HEK293 (cell line): ENCODE measurements at regions not wholly inside any gene's neighbourhood (a gene's known extent, or its start where the extent isn't known, plus 50 kb on each side); places are given as distances from the start of the nearest gene placed in this dataset.

Experiments used
- CTCF ChIA-PET: fragments of 350-600 bp; formaldehyde crosslinking; extraction: SDS; loops from one replicate; lab custom pipeline; 2021; ENCODE audit warnings: antibody characterized with exemption; lab: Yijun Ruan, JAX
- POLR2A ChIA-PET: fragments of 300-600 bp; formaldehyde crosslinking; extraction: SDS; loops from one replicate; lab custom pipeline; 2020; ENCODE audit warnings: antibody characterized with exemption, inconsistent platforms; lab: Yijun Ruan, JAX
- H3K27ac ChIP-seq: fragments of 200-500 bp; sonication (Bioruptor generic); 2 replicates; pipeline ENCODE4 v1.5.1; 2014; ENCODE audit warnings: low read depth, low read length, control low read depth, inconsistent platforms; ENCODE audit errors: extremely low read depth
- H3K36me3 ChIP-seq, 2 experiments: fragments of 200-500 bp in 1 of 2; sonication (Bioruptor generic) in 1 of 2; 1 replicate in 1 of 2; 2 replicates in 1 of 2; pipeline ENCODE4 v1.5.1; 2014 to 2017; ENCODE audit warnings: inconsistent platforms in 2 of 2, low read length in 2 of 2; ENCODE audit not compliant: control insufficient read depth in 2 of 2, insufficient read depth in 1 of 2
- H3K4me1 ChIP-seq: fragments of 200-500 bp; sonication (Bioruptor generic); 2 replicates; pipeline ENCODE4 v1.5.1; 2014; ENCODE audit warnings: mild to moderate bottlenecking, low read length, inconsistent platforms; ENCODE audit not compliant: control insufficient read depth, insufficient read depth
- H3K4me3 ChIP-seq: 2 replicates; pipeline ENCODE4 v1.5.1; 2011; ENCODE audit warnings: low read depth, mild to moderate bottlenecking, control low read depth, low read length, moderate library complexity
- H3K9me3 ChIP-seq: fragments of 200-500 bp; sonication (Bioruptor generic); 2 replicates; pipeline ENCODE4 v1.5.1; 2014; ENCODE audit warnings: low read depth, low read length, inconsistent platforms; ENCODE audit not compliant: control insufficient read depth, insufficient read depth
- GLIS2 ChIP-seq: fragments of 450-650 bp; formaldehyde crosslinking; IDR thresholded peaks from 2 replicates; pipeline ENCODE4 v1.5.1; 2016; ENCODE audit warnings: missing biosample characterization, missing genetic modification characterization
- HOXD13 ChIP-seq: sonication (generic); formaldehyde crosslinking; IDR thresholded peaks from 2 replicates; pipeline ENCODE4 v1.8.0; 2022; ENCODE audit warnings: missing genetic modification reagents, borderline replicate concordance
- REPIN1 ChIP-seq: fragments of 450-650 bp; formaldehyde crosslinking; IDR thresholded peaks from 2 replicates; pipeline ENCODE4 v1.5.1; 2017; ENCODE audit warnings: missing biosample characterization, missing genetic modification characterization, low read depth
- SCRT2 ChIP-seq: fragments of 450-650 bp; formaldehyde crosslinking; IDR thresholded peaks from 2 replicates; pipeline ENCODE4 v1.5.1; 2016; ENCODE audit warnings: missing biosample characterization, missing genetic modification characterization
- ZBTB7A ChIP-seq: fragments of 450-650 bp; formaldehyde crosslinking; IDR thresholded peaks from 2 replicates; pipeline ENCODE4 v1.5.1; 2016; ENCODE audit warnings: low read depth, missing biosample characterization, missing genetic modification characterization
- ZIC2 ChIP-seq: fragments of 450-650 bp; formaldehyde crosslinking; IDR thresholded peaks from 2 replicates; pipeline ENCODE4 v1.5.1; 2016; ENCODE audit warnings: missing biosample characterization, missing genetic modification characterization
- ZNF114 ChIP-seq: fragments of 450-650 bp; formaldehyde crosslinking; IDR thresholded peaks from 2 replicates; pipeline ENCODE4 v1.5.0; 2017; ENCODE audit warnings: missing biosample characterization, missing genetic modification characterization
- ZNF121 ChIP-seq: fragments of 450-650 bp; formaldehyde crosslinking; IDR thresholded peaks from 2 replicates; pipeline ENCODE4 v1.5.1; 2016; ENCODE audit warnings: missing biosample characterization, missing genetic modification characterization
- ZNF169 ChIP-seq: fragments of 450-650 bp; formaldehyde crosslinking; IDR thresholded peaks from 2 replicates; pipeline ENCODE4 v1.5.1; 2016; ENCODE audit warnings: missing biosample characterization, missing genetic modification characterization
- ZNF211 ChIP-seq: fragments of 450-650 bp; formaldehyde crosslinking; IDR thresholded peaks from 2 replicates; pipeline ENCODE4 v1.5.1; 2016; ENCODE audit warnings: low read depth, missing biosample characterization, missing genetic modification characterization
- ZNF239 ChIP-seq: fragments of 450-650 bp; formaldehyde crosslinking; IDR thresholded peaks from 2 replicates; pipeline ENCODE4 v1.5.1; 2016; ENCODE audit warnings: missing biosample characterization, missing genetic modification characterization
- ZNF248 ChIP-seq: fragments of 450-650 bp; formaldehyde crosslinking; IDR thresholded peaks from 2 replicates; pipeline ENCODE4 v1.5.1; 2017; ENCODE audit warnings: missing biosample characterization, missing genetic modification characterization
- ZNF366 ChIP-seq: fragments of 450-650 bp; formaldehyde crosslinking; conservative IDR thresholded peaks from 2 replicates; pipeline ENCODE4 v1.5.1; 2016; ENCODE audit warnings: missing biosample characterization, missing genetic modification characterization
- ZNF544 ChIP-seq: fragments of 450-650 bp; formaldehyde crosslinking; IDR thresholded peaks from 2 replicates; pipeline ENCODE4 v1.5.0; 2017; ENCODE audit warnings: missing biosample characterization, missing genetic modification characterization
- ZNF549 ChIP-seq: fragments of 450-650 bp; IDR thresholded peaks from 2 replicates; pipeline ENCODE4 v1.5.1; 2018; ENCODE audit warnings: missing biosample characterization, missing genetic modification characterization, mild to moderate bottlenecking, inconsistent platforms, moderate library complexity
- ZNF610 ChIP-seq: fragments of 450-650 bp; formaldehyde crosslinking; IDR thresholded peaks from 2 replicates; pipeline ENCODE4 v1.5.1; 2016; ENCODE audit warnings: missing biosample characterization, missing genetic modification characterization, borderline replicate concordance
- ZNF626 ChIP-seq: fragments of 450-650 bp; sonication (Bioruptor Pico); formaldehyde crosslinking; IDR thresholded peaks from 2 replicates; pipeline ENCODE4 v1.5.1; 2018; ENCODE audit warnings: missing biosample characterization, missing genetic modification characterization, inconsistent platforms
- ZNF777 ChIP-seq: fragments of 450-650 bp; formaldehyde crosslinking; IDR thresholded peaks from 2 replicates; pipeline ENCODE4 v1.5.1; 2017; ENCODE audit warnings: missing biosample characterization, missing genetic modification characterization, borderline replicate concordance
- TF ChIP-seq, protein P1 (sequence below): fragments of 450-650 bp; formaldehyde crosslinking; IDR thresholded peaks from 2 replicates; pipeline ENCODE4 v1.5.1; 2016; ENCODE audit warnings: missing biosample characterization, missing genetic modification characterization
- TF ChIP-seq, protein P2 (sequence below): fragments of 450-650 bp; formaldehyde crosslinking; IDR thresholded peaks from 2 replicates; pipeline ENCODE4 v1.5.1; 2017; ENCODE audit warnings: missing biosample characterization, missing genetic modification characterization
- TF ChIP-seq, protein P3 (sequence below): IDR thresholded peaks from 2 replicates; pipeline ENCODE4 v1.6.1; 2011; ENCODE audit warnings: mild to moderate bottlenecking, low read depth, low read length, borderline replicate concordance
- TF ChIP-seq, protein P4 (sequence below): fragments of 450-650 bp; formaldehyde crosslinking; IDR thresholded peaks from 2 replicates; pipeline ENCODE4 v1.5.1; 2016; ENCODE audit warnings: missing biosample characterization, missing genetic modification characterization
- TF ChIP-seq, protein P5 (sequence below): fragments of 450-650 bp; formaldehyde crosslinking; IDR thresholded peaks from 2 replicates; pipeline ENCODE4 v1.5.1; 2016; ENCODE audit warnings: missing biosample characterization, missing genetic modification characterization

DNA sequence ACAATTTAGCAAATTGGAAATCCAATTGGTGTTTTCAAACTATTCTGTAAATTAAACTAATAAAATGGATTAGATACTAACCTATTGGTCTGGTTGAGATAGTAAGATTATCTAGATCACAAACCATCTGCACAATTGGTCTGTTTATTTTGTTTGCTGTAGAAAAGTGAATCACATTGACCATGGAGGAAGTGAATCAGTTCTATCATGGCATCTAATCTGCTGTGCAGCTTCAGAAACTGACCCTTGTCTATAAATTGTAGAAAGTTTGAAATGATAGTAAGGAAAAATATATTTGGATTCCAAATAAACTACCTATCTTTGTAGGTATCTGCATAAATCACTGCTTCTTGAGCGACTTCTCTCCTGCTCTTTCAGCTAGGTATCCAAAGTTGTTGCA, 1865.4 kb downstream of the MAT2B start (continued):
- TF ChIP-seq, protein P1, sequence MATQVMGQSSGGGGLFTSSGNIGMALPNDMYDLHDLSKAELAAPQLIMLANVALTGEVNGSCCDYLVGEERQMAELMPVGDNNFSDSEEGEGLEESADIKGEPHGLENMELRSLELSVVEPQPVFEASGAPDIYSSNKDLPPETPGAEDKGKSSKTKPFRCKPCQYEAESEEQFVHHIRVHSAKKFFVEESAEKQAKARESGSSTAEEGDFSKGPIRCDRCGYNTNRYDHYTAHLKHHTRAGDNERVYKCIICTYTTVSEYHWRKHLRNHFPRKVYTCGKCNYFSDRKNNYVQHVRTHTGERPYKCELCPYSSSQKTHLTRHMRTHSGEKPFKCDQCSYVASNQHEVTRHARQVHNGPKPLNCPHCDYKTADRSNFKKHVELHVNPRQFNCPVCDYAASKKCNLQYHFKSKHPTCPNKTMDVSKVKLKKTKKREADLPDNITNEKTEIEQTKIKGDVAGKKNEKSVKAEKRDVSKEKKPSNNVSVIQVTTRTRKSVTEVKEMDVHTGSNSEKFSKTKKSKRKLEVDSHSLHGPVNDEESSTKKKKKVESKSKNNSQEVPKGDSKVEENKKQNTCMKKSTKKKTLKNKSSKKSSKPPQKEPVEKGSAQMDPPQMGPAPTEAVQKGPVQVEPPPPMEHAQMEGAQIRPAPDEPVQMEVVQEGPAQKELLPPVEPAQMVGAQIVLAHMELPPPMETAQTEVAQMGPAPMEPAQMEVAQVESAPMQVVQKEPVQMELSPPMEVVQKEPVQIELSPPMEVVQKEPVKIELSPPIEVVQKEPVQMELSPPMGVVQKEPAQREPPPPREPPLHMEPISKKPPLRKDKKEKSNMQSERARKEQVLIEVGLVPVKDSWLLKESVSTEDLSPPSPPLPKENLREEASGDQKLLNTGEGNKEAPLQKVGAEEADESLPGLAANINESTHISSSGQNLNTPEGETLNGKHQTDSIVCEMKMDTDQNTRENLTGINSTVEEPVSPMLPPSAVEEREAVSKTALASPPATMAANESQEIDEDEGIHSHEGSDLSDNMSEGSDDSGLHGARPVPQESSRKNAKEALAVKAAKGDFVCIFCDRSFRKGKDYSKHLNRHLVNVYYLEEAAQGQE (tag by site-specific recombination), result no peak
- no peak for TF ChIP-seq ZNF544
- no peak for TF ChIP-seq ZBTB7A (tag by site-specific recombination)
- TF ChIP-seq SCRT2 (tag by site-specific recombination), result no peak
- no peak for TF ChIP-seq ZNF114
- no peak for TF ChIP-seq ZNF549 (tag by site-specific recombination)
- no peak for TF ChIP-seq GLIS2 (tag by site-specific recombination)
- no peak for TF ChIP-seq ZNF248
- TF ChIP-seq ZNF239 (tag by site-specific recombination), result no peak
- TF ChIP-seq ZNF777 (tag by site-specific recombination), result no peak
- TF ChIP-seq ZNF169 (tag by site-specific recombination), result no peak
- no peak for TF ChIP-seq ZNF366 (tag by site-specific recombination)
- TF ChIP-seq, protein P2, sequence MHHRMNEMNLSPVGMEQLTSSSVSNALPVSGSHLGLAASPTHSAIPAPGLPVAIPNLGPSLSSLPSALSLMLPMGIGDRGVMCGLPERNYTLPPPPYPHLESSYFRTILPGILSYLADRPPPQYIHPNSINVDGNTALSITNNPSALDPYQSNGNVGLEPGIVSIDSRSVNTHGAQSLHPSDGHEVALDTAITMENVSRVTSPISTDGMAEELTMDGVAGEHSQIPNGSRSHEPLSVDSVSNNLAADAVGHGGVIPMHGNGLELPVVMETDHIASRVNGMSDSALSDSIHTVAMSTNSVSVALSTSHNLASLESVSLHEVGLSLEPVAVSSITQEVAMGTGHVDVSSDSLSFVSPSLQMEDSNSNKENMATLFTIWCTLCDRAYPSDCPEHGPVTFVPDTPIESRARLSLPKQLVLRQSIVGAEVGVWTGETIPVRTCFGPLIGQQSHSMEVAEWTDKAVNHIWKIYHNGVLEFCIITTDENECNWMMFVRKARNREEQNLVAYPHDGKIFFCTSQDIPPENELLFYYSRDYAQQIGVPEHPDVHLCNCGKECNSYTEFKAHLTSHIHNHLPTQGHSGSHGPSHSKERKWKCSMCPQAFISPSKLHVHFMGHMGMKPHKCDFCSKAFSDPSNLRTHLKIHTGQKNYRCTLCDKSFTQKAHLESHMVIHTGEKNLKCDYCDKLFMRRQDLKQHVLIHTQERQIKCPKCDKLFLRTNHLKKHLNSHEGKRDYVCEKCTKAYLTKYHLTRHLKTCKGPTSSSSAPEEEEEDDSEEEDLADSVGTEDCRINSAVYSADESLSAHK (tag by site-specific recombination), result no peak

DNA sequence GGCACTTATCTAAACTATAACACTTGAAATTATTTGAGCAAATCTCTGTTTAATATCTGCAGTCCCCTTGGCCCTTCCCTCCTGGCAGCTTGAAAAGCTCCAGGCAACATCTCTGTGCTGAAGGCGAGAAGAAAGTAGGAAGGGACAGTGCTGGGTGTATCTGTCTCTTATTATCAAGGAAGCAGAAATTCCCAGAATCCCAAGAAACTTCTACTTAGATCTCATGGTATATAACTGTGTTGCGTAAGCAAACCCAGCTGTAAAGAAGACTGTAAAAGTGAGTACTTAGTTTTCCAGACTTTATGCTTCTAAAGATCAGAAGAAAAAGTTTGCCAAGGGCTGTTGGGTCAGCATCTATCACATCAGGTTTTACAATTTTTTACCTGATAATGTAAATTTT, 1869.8 kb downstream of the MAT2B start:
- Histone ChIP-seq H3K4me3 (no peak overlapping the region), H3K9me3 (no peaks in the 10 kb centered on the region), H3K27ac (no peak overlapping the region), H3K36me3 (no peaks in the 10 kb centered on the region), H3K4me1 (no peaks in the 10 kb centered on the region)
- TF ChIP-seq ZNF610 (tag by site-specific recombination) (no peak), ZIC2 (no peak), REPIN1 (tag by site-specific recombination) (no peak), SCRT2 (tag by site-specific recombination) (no peak), ZNF121 (no peak), ZNF211 (no peak), ZNF626 (tag by site-specific recombination) (no peak), HOXD13 (CRISPR knock-in tag) (no peak), GLIS2 (tag by site-specific recombination) (no peak)
- TF ChIP-seq, protein P3, sequence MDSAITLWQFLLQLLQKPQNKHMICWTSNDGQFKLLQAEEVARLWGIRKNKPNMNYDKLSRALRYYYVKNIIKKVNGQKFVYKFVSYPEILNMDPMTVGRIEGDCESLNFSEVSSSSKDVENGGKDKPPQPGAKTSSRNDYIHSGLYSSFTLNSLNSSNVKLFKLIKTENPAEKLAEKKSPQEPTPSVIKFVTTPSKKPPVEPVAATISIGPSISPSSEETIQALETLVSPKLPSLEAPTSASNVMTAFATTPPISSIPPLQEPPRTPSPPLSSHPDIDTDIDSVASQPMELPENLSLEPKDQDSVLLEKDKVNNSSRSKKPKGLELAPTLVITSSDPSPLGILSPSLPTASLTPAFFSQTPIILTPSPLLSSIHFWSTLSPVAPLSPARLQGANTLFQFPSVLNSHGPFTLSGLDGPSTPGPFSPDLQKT, result no peak
- TF ChIP-seq, protein P4, sequence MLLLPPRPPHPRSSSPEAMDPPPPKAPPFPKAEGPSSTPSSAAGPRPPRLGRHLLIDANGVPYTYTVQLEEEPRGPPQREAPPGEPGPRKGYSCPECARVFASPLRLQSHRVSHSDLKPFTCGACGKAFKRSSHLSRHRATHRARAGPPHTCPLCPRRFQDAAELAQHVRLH (tag by site-specific recombination), result no peak
- TF ChIP-seq, protein P5, sequence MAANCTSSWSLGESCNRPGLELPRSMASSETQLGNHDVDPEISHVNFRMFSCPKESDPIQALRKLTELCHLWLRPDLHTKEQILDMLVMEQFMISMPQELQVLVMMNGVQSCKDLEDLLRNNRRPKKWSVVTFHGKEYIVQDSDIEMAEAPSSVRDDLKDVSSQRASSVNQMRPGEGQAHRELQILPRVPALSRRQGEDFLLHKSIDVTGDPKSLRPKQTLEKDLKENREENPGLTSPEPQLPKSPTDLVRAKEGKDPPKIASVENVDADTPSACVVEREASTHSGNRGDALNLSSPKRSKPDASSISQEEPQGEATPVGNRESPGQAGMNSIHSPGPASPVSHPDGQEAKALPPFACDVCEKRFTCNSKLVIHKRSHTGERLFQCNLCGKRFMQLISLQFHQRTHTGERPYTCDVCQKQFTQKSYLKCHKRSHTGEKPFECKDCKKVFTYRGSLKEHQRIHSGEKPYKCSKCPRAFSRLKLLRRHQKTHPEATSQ (tag by site-specific recombination), result no peak
- ChIA-PET CTCF (no interaction called here), POLR2A (no interaction called here)
